ENCODE measurements at regions not wholly inside any gene's neighbourhood (a gene's known extent, or its start where the extent isn't known, plus 50 kb on each side); places are given as distances from the start of the nearest gene placed in this dataset.
"Not testable (repeated sequence)": the region's sequence is repeated elsewhere in the genome, so short reads cannot be mapped to it uniquely, and the experiment has no call there.

- no peak for DNase-seq (ENCODE audit: low read depth)
Measured at GRCh38 chr6:133754298-133754697, 134.6 kb upstream of the TCF21 start.

DNA sequence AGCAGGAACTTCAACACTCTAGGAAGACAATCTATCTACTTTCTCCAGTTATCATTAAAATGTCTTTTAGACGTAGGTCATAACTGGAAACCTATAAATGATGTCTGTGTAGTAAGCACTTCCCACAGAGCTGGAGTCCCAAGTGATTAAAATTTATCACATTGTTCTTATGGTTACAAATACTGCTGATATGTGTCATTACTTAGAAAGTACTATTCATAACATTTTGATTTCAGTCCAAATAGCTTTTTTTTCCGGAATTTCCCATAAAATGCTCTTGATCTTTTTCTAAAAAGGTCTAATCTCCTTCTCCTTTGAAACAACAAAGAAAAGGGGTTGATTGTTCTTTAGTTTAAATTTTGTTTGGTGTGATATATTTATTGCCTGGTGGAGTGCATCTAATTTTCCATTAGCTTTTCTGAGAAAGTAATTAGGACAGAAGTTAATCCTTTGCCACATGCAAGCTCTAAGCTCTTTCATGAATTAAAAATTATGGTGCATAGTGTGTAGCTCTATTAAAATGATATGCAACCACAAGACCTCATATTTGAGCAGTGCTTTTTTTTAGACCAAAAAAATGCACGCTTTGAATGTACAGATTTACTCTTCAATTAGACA is 132.7 kb upstream of the TCF21 start:
- no peak for DNase-seq (ENCODE audit: low read depth)

- no peak for DNase-seq (ENCODE audit: low read depth)
Measured at GRCh38 chr6:133757335-133757734, 131.6 kb upstream of the TCF21 start.

DNA sequence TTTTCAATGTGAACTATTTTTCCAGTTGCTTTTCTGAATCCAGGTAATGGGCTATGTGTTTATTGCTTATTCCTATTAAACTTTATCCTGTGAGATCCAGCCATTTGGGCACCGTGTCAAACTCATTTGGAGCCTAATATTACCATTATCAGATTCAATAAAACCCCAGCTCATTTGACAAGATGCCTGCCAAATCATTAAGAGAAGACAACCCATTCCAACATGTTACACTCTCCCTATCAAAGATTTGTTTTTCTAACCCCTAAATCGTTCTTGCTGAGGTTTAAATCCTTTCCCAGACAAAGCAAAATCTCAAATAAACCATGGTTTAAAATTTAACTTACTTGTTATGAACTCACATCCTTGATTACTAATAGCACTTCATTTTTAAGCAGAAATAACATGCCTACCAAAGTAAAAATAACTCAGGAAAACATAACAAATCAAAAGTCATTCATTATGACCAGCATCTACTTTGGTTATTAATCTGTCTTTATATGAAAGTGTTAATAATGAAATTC is 130.0 kb upstream of the TCF21 start:
- DNase-seq (ENCODE audit: low read depth), result no peak

GRCh38 chr6:133759524-133759923 is 129.4 kb upstream of the TCF21 start:
- DNase-seq (ENCODE audit: low read depth), result no peak

- DNase-seq (ENCODE audit: low read depth), result no peak
Measured at GRCh38 chr6:133761706-133762105, 127.2 kb upstream of the TCF21 start.

DNA sequence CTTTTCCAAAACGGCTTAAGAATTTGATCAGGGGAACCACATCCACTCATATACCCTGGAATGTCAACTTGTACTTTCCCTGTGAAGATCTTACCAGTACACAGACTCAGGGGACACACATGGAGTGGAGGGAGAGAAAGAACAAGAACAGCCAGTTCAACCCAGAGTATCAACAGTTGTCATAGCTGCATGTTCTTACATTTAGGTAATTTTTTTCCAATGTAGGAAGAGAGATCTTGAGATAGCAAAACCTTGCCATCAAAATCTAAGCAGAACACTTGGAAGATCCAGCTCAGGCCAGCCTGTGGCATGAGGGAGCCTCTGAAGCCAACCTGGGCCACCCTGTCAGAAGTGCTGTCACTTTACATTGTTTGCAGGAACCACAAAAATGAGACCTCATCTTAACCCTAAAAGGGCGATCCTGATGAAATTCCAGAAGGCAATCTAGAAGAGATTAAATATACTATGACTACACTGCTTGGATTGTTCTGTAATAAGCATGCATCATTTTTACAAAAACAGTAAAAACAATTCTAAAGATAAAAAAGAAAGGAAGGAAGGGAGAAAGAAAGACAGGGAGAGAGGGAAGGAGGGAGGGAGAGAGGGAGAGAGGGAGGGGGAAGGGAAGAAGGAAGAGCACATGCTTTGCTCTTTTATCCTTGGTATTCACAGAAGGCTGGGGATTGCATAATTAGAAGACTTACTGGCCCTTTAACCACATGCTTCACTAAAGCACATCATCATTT is 124.7 kb upstream of the TCF21 start:
- DNase-seq (ENCODE audit: low read depth), result no peak

DNA sequence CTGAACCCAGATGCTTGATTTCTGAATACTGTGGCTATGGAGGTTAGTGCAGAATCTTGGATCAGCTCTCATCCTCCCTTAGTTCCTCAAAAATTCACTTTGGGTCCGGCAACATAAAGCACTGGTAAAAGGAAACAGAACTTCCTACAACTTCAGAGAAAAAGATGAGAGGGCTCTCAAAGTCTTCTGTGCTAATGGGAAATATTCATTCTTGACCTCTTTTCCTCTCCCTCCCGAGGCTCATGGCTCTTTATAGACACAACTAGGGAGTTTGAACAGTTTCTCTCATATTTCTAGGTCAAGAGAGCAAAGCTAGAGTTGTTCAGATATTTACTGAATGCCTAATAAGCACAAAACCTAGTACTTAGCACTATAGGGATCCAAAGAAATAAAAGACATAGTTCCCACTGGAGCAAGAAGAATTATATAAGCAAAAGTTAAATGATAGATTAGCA is 124.1 kb upstream of the TCF21 start:
- no peak for DNase-seq (ENCODE audit: low read depth)

GRCh38 chr6:133767357-133767970 is 121.4 kb upstream of the TCF21 start:
- DNase-seq (ENCODE audit: low read depth), result no peak

GRCh38 chr6:133768656-133769295 is 120.1 kb upstream of the TCF21 start:
- no peak for DNase-seq (ENCODE audit: low read depth)

DNA sequence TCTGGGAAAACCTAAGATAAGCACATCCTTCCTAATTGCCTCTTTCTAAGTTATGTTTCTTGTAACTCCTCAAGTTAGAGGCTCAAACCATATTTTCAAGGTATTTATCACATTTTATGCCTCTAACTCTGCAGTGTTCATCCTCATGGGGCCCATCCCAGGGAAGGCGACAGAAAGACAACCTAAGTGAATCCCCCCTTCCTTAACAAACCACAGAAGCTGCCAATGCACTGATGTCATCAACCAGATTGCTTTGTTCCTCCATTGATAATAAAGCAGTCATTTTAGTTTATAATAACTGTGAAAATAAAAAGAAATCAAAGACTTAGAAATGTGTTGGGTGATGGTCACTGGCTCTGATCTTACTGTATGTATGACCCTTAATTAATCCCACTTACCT is 119.5 kb upstream of the TCF21 start:
- no peak for DNase-seq (ENCODE audit: low read depth)

GRCh38 chr6:133772567-133772966 is 116.3 kb upstream of the TCF21 start:
- no peak for DNase-seq (ENCODE audit: low read depth)

- no peak for DNase-seq (ENCODE audit: low read depth)
Measured at GRCh38 chr6:133773776-133774175, 115.1 kb upstream of the TCF21 start.

- no peak for DNase-seq (ENCODE audit: low read depth)
Measured at GRCh38 chr6:133774356-133774755, 114.6 kb upstream of the TCF21 start.

GRCh38 chr6:133778414-133779130 is 110.3 kb upstream of the TCF21 start:
- no peak for DNase-seq (ENCODE audit: low read depth)

GRCh38 chr6:133779916-133780695 is 108.8 kb upstream of the TCF21 start:
- no peak for DNase-seq (ENCODE audit: low read depth)

GRCh38 chr6:133786016-133786415 is 102.9 kb upstream of the TCF21 start:
- no peak for DNase-seq (ENCODE audit: low read depth)

GRCh38 chr6:133787122-133787521 is 101.8 kb upstream of the TCF21 start:
- no peak for DNase-seq (ENCODE audit: low read depth)

GRCh38 chr6:133787859-133788505 is 100.9 kb upstream of the TCF21 start:
- DNase-seq (ENCODE audit: low read depth), result no peak

DNA sequence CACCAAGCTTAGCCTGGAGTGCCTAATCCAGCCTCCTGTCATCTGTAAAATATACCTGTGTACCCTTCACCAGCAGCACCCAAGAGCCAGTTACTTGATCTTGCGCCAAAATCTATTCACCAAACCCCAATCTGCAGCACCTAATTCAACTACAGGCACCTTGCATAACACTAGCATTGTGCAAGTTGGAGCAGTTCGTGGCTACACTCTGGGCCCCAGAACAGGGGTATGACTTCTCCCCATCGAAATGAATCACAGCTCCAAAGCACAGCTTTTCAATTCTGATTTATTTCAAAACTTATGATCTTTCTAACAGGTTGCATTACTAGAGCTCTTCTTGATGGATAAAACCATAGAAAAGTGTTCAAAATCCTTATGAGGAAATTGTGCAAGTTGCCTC is 100.4 kb upstream of the TCF21 start:
- no peak for DNase-seq (ENCODE audit: low read depth)

DNA sequence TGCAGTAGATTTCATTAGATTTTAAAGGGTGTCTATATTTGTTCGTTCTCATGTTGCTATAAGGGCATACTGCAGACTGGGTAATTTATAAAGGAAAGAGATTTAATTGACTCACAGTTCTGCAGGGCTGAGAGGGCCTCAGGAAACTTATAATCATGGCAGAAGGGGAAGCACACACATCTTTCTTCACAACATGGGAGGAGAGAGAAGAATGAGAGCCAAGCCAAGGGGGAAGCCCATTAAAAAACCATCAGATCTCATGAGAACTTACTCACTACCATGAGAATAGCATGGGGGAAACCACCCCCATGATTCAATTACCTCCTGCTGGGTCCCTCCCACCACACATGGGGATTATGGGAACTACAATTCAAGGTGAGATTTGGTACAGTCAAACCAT is 99.5 kb upstream of the TCF21 start:
- not testable (repeated sequence) for DNase-seq (ENCODE audit: low read depth)

Measured in CMK (cell line).